GM21723 (cell line): ENCODE measurements at regions not wholly inside any gene's neighbourhood (a gene's known extent, or its start where the extent isn't known, plus 50 kb on each side); places are given as distances from the start of the nearest gene placed in this dataset.
"Not testable (repeated sequence)": the region's sequence is repeated elsewhere in the genome, so short reads cannot be mapped to it uniquely, and the experiment has no call there.

Source experiments
- ATAC-seq: cut with Tn5 transposase; IDR thresholded peaks from one replicate; pipeline ENCODE4 v1.9.1; 2021; ENCODE audit warnings: mild to moderate bottlenecking, moderate library complexity; ENCODE audit not compliant: unreplicated experiment

GRCh38 chr9:124124729-124125650 is 113.4 kb downstream of the LHX2 start:
- ATAC-seq: no peak

DNA sequence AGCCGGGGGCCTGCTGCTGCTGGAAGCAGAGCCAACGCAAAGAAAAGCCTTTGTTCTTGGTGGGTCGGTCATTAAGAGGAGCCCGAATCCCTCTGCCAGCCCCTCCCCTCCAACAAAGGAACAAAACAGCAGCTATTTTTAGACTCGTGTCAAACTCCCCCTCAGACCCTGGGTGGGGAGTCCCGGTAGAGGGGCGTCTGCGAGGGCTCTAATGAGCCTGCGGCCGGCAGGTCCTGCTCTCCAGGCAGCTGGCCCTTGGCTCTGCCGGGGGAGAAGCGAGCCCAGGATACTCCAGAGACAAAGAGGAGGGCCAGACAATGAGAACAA is 114.0 kb downstream of the LHX2 start:
- ATAC-seq: no peak

DNA sequence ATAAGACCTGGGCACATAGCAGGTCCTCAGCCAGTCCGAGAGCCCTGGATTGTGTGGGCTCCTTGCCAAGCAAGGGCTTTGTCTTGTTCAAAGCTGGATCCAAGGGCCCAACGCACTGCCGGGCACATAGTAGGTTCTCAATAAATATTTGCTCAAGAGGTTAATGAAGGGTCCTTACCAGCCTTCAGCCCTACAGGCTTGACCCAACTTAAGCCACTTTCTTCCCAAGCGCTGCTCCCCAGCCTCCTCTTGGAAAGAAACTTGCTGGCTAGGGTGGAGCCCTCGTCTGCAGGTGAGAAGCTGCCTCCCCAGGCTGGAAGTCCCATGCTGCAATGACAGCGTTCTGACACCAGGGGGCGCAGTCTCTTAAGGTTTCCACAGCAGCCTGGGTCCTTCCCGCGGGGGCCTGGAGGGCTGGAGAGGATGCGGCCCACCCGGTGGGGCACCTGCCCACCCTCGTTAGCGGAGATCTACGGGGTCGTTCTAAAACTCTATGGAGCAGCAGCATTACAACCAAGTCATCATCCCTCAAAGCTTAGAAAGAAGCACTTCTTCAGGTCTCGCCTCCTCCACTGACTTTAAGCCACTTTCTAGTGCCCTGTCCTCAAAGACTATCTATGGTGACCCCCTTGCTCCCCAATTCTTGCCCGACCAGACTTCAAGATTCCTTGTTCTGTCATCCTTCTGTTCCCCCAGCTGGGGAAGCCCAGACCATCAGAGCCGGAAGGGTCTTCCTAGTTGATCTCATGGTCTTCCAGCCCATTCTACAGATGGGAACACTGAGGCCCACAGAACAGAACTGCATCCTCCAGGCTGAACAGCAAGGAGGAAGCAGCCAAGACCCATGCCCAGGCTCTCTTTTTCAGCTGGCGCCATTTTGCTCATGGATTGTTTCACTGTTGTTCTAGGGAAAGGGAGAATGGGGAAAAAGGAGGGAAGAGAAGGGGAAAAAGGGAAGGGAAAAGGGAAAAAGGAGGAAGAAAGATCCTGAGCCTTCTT is 115.4 kb downstream of the LHX2 start:
- peak; percentile 63 for ATAC-seq

- no peak for ATAC-seq
Observed at GRCh38 chr9:124128568-124129166, 117.1 kb downstream of the LHX2 start.

- ATAC-seq: no peak
Observed at GRCh38 chr9:124130277-124131075, 118.9 kb downstream of the LHX2 start.

DNA sequence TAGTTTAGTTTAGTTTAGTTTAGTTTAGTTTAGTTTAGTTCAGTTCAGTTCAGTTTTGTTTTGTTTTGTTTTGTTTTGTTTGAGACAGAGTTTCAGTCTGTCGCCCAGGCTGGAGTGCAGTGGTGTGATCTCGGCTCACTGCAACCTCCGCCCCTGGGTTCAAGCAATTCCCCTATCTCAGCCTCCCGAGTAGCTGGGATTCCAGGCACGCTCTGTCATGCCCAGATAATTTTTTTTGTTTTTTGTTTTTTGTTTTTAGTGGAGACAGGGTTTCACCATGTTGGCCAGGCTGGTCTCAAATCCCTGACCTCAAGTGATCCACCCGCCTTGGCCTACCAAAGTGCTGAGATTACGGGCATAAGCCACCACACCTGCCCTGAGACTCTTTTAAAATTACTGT is 120.0 kb downstream of the LHX2 start:
- ATAC-seq: not testable (repeated sequence)

- ATAC-seq: no peak
Observed at GRCh38 chr9:124132671-124133147, 121.1 kb downstream of the LHX2 start.

DNA sequence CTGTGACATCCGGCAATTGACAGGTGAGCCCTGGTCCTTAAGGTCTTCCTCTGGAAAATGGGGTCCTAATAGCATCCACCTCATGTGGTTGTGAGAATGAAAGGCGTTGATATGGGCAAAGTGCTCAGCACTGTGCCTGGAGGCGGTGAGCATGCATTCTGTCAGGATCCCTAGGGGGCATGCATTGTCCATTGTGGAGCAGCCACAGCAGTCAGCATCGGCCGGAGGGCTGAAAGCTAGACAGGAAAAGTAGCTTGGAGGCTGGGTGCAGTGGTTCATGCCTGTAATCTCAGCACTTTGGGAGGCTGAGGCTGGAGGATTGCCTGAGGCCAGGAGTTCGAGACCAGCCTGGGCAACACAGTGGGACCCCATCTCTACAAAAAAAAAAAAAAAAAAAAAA is 122.2 kb downstream of the LHX2 start:
- ATAC-seq: no peak

GRCh38 chr9:124134526-124134925 is 123.0 kb downstream of the LHX2 start:
- ATAC-seq: no peak

GRCh38 chr9:124135813-124136365 is 121.9 kb upstream of the NEK6 start:
- ATAC-seq: no peak

- peak; percentile 90 for ATAC-seq
Observed at GRCh38 chr9:124137009-124137943, 120.5 kb upstream of the NEK6 start.

GRCh38 chr9:124137944-124138335 is 119.8 kb upstream of the NEK6 start:
- peak; percentile 6 for ATAC-seq

- no peak for ATAC-seq
Observed at GRCh38 chr9:124139001-124139400, 118.7 kb upstream of the NEK6 start.

DNA sequence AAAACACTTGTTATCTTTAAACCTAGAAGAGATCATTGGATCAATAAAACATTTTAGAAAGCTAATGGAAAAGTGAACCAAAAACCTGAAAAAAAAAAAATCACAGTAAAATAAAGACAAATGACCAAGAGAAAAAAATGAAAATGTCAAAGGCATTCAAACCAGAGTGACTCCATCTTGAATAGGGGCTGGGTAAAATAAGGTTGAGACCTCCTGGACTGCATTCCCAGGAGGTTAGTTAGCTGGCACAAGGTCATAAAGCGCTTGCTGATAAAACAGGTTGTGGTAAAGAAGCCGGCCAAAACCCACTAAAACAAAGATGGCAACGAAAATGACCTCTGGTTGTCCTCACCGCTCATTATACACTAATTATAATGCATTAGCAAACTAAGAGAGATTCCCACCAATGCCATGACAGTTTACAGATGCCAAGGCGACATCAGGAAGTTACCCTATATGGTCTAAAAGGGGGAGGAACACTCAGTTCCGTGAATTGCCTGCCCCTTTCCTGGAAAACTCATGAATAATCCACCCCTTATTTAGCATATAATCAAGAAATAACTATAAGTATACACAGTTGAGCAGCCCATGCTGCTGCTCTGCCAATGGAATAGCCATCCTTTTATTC is 116.7 kb upstream of the NEK6 start:
- ATAC-seq: no peak

DNA sequence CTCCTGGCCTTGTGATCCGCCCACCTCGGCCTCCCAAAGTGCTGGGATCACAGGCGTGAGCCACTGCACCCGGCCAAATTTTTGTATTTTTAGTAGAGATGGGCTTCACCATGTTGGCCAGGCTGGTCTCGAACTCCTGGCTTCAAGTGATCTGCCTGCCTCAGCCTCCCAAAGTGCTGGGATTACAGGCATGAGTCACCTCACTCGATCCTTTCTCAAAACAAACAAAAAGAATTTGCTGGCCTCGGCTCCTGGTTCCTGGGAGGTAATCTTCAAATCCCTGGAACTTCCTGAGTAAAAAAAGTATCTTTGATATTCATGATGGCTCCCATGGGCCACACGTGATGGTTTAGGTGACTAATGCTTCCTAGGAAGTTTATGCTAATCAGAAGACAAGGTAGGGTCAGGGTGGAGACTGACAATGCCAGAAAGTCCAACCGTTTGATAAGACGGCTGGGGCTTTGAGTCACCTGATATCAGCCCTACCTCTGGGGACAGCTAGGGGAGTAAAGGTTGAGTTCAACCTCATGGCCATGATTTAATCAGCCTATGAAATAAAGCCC is 113.1 kb upstream of the NEK6 start:
- ATAC-seq: not testable (repeated sequence)

DNA sequence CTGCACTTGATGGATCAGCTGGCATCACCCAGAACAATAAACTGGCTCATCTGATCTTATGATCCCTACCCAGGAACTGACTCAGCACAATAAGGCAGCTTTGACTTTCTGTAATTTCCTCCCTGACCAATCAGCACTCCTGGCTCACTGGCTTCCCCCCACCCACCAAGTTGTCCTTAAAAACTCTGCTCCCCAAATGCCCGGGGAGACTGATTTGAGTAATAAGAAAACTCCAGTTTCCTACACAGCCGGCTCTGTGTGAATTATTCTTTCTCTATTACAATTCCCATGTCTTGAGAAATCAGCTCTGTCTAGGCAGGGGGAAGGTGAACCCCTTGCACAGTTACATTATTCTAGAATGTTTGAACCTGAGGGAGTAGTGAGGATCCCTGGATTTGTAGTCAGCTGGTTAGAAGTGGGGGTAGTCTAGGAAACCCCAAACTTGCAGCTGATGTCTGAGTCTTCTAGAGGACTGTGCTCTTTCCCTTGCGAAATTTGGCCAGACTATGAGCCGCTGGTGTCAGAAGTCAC is 111.7 kb upstream of the NEK6 start:
- no peak for ATAC-seq

DNA sequence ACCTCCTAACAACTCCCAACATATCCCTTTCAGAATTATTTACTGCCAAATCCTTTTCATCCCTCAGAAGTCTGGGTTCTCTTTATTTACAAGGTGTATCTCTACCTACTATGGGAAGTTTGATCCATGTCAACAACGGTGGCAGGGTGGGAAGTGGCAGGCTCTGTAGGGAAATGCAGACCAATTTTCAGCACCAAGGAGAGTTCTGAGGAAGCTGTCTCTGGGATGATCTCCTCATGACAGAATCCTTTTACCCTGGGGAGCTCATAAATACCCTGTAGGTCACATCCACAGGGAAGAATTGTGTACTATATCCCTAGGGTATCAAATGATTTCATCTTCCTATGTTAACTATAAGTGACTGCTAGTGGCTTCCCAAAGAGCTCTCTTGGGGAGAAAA is 107.8 kb upstream of the NEK6 start:
- no peak for ATAC-seq

GRCh38 chr9:124163760-124164255 is 93.9 kb upstream of the NEK6 start:
- ATAC-seq: no peak
